HG02610 (cell line): ENCODE measurements at regions not wholly inside any gene's neighbourhood (a gene's known extent, or its start where the extent isn't known, plus 50 kb on each side); places are given as distances from the start of the nearest gene placed in this dataset.

Experiments
- ATAC-seq: cut with Tn5 transposase; IDR thresholded peaks from one replicate; pipeline ENCODE4 v1.9.1; 2021; ENCODE audit warnings: mild to moderate bottlenecking, moderate library complexity; ENCODE audit not compliant: unreplicated experiment

GRCh38 chr2:19785867-19786266 lies 115.9 kb downstream of the TTC32 start:
- no peak for ATAC-seq

DNA sequence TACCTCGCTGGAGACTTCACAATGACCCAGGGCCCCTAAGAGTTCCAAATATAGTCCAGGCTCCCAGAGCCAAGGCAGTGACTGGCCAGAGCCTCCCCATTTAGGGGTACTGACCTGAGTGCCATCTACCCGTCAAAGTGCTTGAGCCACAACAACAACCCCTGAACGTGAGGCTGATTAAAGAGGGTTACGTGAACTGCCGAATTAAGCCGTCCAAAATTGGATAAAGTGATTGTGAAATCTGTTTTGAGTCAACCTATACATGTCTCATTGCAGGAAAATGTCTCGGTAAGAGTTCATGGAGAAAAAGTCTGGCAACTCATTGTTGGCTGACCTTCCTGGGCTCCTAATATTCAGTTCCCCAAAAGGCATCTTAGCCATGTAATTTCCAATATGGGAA lies 116.3 kb downstream of the TTC32 start:
- ATAC-seq: no peak

GRCh38 chr2:19784456-19784855 lies 117.3 kb downstream of the TTC32 start:
- ATAC-seq: no peak

DNA sequence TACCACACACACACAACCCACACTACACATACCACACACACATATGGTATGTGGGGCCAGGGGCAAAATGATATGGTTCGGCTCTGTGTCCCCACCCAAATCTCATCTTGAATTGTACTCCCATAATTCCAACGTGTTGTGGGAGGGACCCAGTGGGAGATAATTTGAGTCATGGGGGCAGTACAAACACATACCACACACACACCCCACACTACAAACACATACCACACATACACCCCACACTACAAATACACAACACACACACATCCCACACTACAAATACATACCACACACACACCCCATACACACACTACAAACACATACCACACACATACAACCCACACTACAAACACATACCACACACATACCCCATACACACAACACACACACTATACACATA lies 117.8 kb downstream of the TTC32 start:
- no peak for ATAC-seq

- no peak for ATAC-seq
Observed at GRCh38 chr2:19776941-19777514, 124.8 kb downstream of the TTC32 start.

DNA sequence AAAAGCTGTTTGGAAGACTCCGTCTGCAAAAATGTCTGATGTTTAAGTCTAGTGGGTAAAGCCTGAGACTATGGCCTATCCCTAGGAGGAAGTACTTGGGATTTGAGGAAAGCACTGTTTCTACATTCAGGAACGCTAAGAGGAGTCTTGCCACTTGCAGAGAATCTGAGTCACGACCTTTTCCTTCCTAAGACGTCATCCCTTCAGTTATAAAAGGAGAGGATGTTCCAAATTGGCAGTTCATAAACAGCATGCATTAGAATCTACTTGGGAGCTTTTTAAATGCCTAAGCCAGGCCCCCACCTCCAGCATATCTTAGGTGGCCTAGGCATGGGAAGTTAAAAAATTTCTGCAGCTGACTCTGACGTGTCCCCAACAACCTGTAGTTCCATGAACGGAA lies 125.9 kb downstream of the TTC32 start:
- no peak for ATAC-seq

DNA sequence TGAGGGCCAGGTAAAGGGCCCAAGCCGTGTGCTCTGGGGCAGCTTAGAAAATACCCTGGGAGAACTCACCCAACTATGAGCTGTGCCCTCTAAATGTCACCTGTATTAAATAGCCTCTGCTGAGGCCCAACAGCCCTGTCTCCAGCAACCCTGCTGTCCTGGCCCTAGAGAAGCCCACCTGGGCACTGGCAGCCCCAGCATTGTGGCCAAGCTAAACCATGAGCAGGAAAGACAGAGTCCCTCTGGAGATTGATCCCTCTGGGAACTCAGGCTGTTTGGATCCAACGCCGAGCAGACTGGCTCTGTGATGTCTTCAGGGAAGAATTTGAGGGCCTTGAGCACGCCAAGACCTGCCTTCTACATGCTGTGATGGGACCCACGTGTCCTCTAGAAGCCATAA lies 126.5 kb downstream of the TTC32 start:
- no peak for ATAC-seq

- ATAC-seq: no peak
Observed at GRCh38 chr2:19774805-19775176, 127.0 kb downstream of the TTC32 start.

DNA sequence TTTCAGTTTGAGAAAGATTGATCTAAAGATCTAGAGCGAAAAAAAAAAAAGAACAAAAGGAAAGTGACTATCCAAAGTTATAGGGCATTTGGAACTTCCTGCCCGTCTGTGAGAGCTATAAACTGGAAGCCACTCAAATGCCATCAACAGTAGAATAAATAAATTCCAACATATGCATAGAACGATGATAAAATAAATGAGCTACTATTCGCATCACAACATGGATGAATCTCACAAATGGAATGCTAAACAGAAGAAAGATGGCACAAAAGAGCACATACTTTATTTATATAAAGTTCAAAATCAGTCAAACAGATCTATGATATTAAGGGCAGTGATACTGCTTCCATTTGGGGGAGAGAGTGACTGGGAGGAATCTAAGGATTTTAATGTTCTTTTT lies 128.8 kb downstream of the TTC32 start:
- no peak for ATAC-seq

DNA sequence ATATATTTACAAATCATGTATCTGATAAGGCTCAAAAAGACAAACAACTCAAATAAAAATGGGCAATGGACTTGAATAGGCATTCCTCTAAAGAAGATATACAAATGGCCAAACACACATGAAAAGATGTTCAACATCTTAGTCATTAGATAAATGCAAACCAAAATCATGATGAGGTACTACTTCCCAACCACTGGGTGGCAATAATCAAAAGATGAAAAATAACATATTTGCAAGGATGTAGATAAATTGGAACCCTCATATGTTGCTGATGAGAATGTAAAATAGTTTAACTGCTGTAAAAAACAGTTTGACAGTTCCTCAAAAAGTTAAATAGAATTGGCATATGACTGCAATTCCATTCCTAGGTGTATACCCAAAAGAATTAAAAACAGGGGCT lies 132.3 kb downstream of the TTC32 start:
- no peak for ATAC-seq

- no peak for ATAC-seq
Observed at GRCh38 chr2:19767899-19768298, 133.9 kb downstream of the TTC32 start.

GRCh38 chr2:19764998-19765397 lies 136.8 kb downstream of the TTC32 start:
- no peak for ATAC-seq

DNA sequence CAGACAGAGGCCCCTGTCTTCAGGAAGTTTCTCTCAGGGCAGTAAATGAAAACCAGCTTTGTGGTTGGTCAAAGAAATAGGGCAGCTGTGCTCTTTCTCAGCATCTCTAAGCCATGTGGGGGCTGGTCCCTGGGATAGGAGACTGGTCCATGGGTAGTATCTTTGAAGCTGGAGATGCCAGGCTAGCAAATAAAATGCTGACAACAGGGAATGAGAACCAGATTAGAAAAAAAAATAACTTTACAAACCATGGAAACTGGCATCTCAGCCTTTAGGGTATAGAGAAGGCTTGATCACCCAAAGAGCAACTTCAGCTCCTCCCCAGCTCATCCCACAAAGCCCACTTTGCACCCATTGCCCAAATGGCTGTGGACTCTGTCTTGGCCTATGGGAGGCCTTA lies 138.1 kb downstream of the TTC32 start:
- ATAC-seq: no peak

DNA sequence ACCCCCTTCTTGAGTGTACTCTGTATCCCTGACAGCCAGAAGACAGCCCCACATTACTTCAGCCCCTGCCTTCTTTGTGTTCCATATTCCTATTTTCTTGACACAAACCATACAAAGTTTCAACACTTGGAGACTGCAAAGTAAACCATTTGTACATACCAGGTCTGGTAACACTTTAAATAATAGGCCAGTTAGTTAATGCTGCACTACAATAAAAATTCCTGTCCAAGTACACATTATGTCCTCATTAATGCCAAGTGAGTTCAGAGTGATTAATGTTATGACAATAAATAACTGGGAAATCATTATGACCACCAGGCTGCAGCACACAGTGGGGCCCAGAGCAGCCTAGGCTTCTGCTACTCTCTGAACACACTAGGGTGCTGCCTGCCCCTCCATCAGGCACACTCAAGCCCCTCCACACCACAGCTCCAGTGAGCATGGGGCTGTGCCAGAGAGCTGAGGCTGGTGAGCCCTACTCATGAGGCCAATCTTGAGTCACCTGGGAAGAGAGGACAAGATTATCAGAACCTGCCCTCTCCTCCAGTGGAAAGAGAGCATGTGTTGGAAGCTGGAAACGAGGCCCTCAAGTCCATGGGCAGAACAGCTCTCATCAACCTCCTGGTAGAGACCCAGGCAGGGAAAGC lies 138.7 kb downstream of the TTC32 start:
- no peak for ATAC-seq

DNA sequence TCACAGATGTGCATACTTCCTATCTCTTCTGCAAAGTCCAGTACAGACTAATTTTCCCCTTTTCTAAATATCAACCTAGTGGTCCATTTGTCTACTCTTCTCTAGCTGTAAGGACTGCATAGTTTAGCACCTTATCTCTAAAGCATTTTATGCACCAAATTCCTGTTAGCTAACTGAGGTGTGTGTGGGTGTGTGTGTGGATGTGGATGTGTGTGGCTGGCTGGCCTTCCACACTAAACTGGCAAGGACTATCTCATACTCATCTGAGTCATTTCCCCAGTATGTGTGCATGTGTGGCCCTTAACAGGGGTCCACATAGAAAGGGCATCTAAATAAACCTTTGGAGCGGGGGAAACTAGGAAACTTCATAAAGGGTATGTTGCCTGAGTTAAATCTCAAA lies 139.6 kb downstream of the TTC32 start:
- ATAC-seq: no peak

DNA sequence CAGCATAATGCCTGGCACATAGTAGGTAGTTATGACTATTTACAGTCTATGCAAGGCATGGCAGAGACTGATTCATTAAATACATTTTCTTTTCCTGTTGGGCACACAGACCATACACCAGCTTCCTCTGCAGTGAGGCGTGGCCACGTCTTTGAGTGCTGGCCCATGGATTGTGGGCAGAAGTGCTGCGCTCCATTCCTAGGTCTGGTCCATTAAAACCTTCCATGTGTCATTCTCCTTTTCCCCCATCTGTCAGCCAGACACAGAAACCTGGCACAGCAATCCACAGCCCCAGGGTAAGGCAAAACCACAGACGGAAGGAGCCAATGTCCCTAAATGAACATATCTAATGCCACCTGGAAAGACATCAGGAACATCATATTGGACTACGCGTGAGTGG lies 141.9 kb downstream of the TTC32 start:
- no peak for ATAC-seq

- no peak for ATAC-seq
Observed at GRCh38 chr2:19758658-19759057, 143.1 kb downstream of the TTC32 start.

- no peak for ATAC-seq
Observed at GRCh38 chr2:19757586-19757985, 144.2 kb downstream of the TTC32 start.

DNA sequence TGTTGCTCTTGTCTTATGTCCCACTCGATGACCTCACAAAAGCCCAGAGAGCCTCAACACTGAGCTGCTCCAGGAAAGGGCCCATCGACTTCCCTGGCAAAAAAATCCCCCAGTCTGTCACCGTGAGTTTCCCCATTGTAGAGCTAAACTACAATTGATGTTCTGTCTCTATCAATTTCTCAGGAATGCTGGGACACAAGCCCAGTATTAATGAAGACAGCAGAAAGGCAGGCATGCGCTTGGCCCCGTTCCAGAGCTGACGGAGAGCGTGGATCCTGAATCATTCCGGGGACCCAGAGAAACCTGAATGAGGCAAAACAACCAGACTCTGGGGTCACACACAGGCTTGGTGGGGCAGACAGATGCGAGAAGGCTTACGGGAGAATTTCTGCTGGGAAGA lies 146.9 kb downstream of the TTC32 start:
- no peak for ATAC-seq

DNA sequence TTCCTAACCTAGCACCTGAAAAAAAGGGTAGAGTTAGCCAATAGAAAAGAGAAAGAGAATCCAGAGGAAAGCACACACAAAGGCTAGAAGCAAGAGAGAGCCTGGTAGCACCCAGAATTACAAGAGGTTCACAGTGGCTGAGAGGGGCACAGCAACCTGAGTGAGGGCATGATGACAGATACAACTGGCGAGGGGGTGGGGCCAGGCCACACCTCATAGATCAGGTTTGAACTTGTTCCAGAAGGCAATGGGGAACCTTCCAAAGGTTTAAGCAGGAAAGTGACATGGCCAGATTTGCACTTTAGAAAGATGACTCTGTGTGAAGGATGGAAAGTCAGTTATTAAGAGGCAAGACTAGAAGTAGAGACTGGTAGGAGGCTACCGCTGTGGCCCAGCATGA lies 148.0 kb downstream of the TTC32 start:
- no peak for ATAC-seq

DNA sequence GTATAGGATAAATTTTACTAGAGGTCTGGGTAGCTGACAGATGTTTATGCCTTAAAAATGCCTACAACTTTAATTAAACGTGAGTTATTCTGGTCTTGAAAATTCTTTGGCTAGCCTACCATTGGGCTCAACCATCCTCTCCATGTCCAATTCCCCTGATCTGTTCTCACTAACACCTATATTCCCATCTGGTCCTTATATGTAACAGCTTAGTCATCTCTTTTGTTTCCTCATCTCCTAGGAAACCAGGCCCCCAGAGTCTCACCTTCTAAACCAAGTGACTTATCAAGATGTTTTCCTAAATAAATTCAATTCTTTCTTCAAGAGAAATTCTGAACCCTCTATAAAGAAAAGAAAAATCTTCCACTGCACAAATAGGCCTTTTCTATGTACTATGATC lies 148.5 kb downstream of the TTC32 start:
- ATAC-seq: no peak

DNA sequence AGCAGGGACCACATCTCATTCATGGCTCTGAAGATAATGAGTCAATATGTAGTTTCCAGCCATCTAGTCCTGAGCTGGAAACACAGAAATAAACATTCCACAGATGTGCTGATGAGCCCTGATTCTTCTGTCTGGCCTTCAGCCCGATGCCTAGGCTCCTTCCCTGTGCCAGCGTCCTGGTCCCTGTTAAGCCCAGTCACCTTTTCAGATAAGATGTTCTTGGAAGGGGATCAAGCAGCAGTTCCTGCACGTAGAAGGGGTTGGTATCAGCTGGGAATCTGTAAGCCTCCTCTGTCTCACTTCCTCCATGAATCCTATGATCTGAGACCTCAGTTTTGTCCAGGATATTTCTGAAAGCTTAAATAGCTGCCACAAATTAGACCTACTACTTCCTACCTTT lies 149.3 kb downstream of the TTC32 start:
- no peak for ATAC-seq

DNA sequence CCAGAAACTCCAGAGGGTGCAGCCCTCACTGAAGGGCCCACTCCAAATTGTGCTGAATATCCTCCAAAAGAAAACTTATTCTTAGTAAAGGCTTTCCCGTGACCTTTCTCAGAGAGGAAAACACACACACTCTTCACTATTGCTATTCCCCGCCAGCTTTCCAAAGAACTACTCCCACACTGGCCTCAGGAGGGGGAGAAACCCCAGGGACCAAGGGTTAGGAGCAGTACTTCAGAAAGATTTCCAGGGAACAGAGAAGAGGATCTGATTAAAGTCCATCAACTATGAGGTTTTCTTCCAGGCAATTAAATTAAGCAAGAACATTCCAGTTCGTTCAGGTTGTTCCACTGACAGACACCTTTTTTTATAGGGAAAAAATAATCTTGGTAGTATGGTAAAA lies 150.2 kb downstream of the TTC32 start:
- no peak for ATAC-seq
